ENCODE measurements at regions not wholly inside any gene's neighbourhood (a gene's known extent, or its start where the extent isn't known, plus 50 kb on each side); places are given as distances from the start of the nearest gene placed in this dataset.

GRCh38 chr6:15042938-15043337 lies 202.9 kb upstream of the JARID2 start:
- TF ChIP-seq CTCF (IDR thresholded peaks at IDR 0.05; ENCODE audit: low read length): no peak
- TF ChIP-seq EZH2 (optimal IDR thresholded peaks at IDR 0.05; ENCODE audit: low read depth, low read length): no peak

Measured in MM.1S (cell line).